ENCODE measurements at regions not wholly inside any gene's neighbourhood (a gene's known extent, or its start where the extent isn't known, plus 50 kb on each side); places are given as distances from the start of the nearest gene placed in this dataset.
"Not testable (repeated sequence)": the region's sequence is repeated elsewhere in the genome, so short reads cannot be mapped to it uniquely, and the experiment has no call there.

- H3K4me3 ChIP-seq = no peak overlapping the region
- TF ChIP-seq CTCF (IDR thresholded peaks at IDR 0.05) = no peak
- no peak for DNase-seq (ENCODE audit: low spot score)
- H3K27ac ChIP-seq = no peak overlapping the region
Measured at GRCh38 chr20:53666144-53666543, 72.5 kb upstream of the ZNF217 start.

GRCh38 chr20:53664121-53664520 is 70.5 kb upstream of the ZNF217 start:
- Histone ChIP-seq H3K27ac (no peak overlapping the region), H3K4me3 (no peak overlapping the region)
- DNase-seq (ENCODE audit: low spot score) = no peak
- no peak for TF ChIP-seq CTCF (IDR thresholded peaks at IDR 0.05)

- DNase-seq (ENCODE audit: low spot score); H3K27ac ChIP-seq; H3K4me3 ChIP-seq: not testable (repeated sequence)
Measured at GRCh38 chr20:53663521-53663920, 69.9 kb upstream of the ZNF217 start.

GRCh38 chr20:53662595-53662994 is 69.0 kb upstream of the ZNF217 start:
- no peak overlapping the region for H3K4me3 ChIP-seq
- H3K27ac ChIP-seq = no peak overlapping the region
- no peak for TF ChIP-seq CTCF (IDR thresholded peaks at IDR 0.05)
- DNase-seq (ENCODE audit: low spot score) = no peak

- Histone ChIP-seq H3K4me3 (no peak overlapping the region), H3K27ac (peak overlapping the region; percentile 59 to 69)
- TF ChIP-seq CTCF (IDR thresholded peaks at IDR 0.05) = no peak
- no peak for DNase-seq (ENCODE audit: low spot score)
Measured at GRCh38 chr20:53660947-53661381, 67.3 kb upstream of the ZNF217 start.

GRCh38 chr20:53660078-53660909 is 66.7 kb upstream of the ZNF217 start:
- no peak for DNase-seq (ENCODE audit: low spot score)
- Histone ChIP-seq H3K4me3 (peak overlapping the region; percentile 65), H3K27ac (peak overlapping the region; percentile 59 to 69)
- no peak for TF ChIP-seq CTCF (IDR thresholded peaks at IDR 0.05)

- Histone ChIP-seq H3K27ac (no peak overlapping the region), H3K4me3 (no peak overlapping the region)
- DNase-seq (ENCODE audit: low spot score) = no peak
- TF ChIP-seq CTCF (IDR thresholded peaks at IDR 0.05) = no peak
Measured at GRCh38 chr20:53658973-53659372, 65.3 kb upstream of the ZNF217 start.

All from coronary artery (tissue), 2 donors.